ENCODE measurements at regions not wholly inside any gene's neighbourhood (a gene's known extent, or its start where the extent isn't known, plus 50 kb on each side); places are given as distances from the start of the nearest gene placed in this dataset.

DNA sequence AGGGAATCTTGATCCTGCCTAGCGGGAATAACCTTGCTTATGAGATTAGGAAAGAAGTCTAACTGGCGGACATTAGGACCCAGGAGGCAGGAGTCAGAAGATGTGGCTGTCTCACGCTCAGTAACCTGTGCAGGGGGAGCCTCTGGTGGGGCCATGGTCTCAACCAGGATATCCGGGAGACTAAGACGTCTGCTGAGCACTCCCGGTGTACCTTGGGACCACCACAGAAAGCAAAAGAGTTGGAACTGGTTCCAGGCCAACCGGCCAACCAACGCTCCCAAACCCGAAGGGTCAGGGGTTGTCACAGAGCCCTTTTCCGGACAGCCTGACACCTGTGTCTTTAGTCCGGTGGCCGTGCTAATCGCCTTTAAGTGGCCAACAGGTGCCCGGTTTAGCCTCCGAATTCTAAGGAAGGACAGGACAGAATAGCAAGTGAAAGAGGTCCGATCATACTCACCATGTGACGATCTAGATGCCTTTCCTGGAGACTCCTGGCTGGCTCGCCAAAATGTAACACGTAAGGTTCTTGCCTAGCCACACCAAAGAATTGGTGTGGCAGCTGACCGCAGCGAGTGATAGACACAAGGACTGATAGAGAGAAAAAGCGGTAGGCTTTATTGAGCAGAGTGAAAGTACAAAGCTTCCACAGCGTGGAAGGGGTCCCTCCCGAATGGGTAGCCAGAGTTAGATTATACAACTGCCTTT lies 103.9 kb upstream of the DIAPH3 start:
- DNase-seq (peak; percentile 28), ATAC-seq (ENCODE audit: low read depth) (peak; percentile 68)
- Mint-ChIP-seq H3K27me3 (peaks cover 6% of the 10 kb centered on the region), H3K4me1 (peaks cover 5% of the 10 kb centered on the region), H3K9me3 (ENCODE audit: insufficient read depth) (no peaks in the 10 kb centered on the region), H3K27ac (no peak overlapping the region), H3K4me3 (no peak overlapping the region)
- TF ChIP-seq, protein P1, sequence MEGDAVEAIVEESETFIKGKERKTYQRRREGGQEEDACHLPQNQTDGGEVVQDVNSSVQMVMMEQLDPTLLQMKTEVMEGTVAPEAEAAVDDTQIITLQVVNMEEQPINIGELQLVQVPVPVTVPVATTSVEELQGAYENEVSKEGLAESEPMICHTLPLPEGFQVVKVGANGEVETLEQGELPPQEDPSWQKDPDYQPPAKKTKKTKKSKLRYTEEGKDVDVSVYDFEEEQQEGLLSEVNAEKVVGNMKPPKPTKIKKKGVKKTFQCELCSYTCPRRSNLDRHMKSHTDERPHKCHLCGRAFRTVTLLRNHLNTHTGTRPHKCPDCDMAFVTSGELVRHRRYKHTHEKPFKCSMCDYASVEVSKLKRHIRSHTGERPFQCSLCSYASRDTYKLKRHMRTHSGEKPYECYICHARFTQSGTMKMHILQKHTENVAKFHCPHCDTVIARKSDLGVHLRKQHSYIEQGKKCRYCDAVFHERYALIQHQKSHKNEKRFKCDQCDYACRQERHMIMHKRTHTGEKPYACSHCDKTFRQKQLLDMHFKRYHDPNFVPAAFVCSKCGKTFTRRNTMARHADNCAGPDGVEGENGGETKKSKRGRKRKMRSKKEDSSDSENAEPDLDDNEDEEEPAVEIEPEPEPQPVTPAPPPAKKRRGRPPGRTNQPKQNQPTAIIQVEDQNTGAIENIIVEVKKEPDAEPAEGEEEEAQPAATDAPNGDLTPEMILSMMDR (IDR thresholded peaks at IDR 0.05), result no peak
- TF ChIP-seq EZH2 (IDR thresholded peaks at IDR 0.05; ENCODE audit: borderline replicate concordance, insufficient read depth, low read depth, low read length, poor library complexity, severe bottlenecking), result no peak
- Histone ChIP-seq H3K36me3 (replicated peaks in 1 of 2; ENCODE audit: control extremely low read depth in 1 of 2, control insufficient read depth in 1 of 2, extremely low read depth in 1 of 2, insufficient read depth in 2 of 2, low read length in 1 of 2) (no peaks in the 10 kb centered on the region), H3K27ac (ENCODE audit: low read length in 2 of 2) (peak overlapping the region in 1 of 2 donors; percentile 37), H3K9me3 (ENCODE audit: control extremely low read depth in 1 of 3, control insufficient read depth in 2 of 3, insufficient read depth in 1 of 3, low read length in 2 of 3) (no peaks in the 10 kb centered on the region), H3K27me3 (replicated peaks in 1 of 4; ENCODE audit: control extremely low read depth in 1 of 4, control insufficient read depth in 3 of 4, insufficient read depth in 4 of 4, low read length in 3 of 4) (peaks cover 0 to 2% (median 0%) of the 10 kb centered on the region in 4 experiments), H4K20me1 (ENCODE audit: control insufficient read depth, insufficient read depth, low read length, poor library complexity, severe bottlenecking) (no peaks in the 10 kb centered on the region), H3K4me3 (ENCODE audit: control extremely low read depth in 1 of 5, extremely low read depth in 1 of 5, insufficient read depth in 1 of 5, low read depth in 2 of 5, low read length in 4 of 5) (peak overlapping the region; percentile 32 to 62 (median 57)), H3K9ac (ENCODE audit: low read length) (peak overlapping the region; percentile 67), H3K4me2 (replicated peaks; ENCODE audit: low read depth, low read length, poor library complexity, severe bottlenecking) (peak overlapping the region; percentile 58), H3K4me1 (ENCODE audit: control insufficient read depth in 2 of 2, insufficient read depth in 2 of 2, low read length in 2 of 2) (peaks cover 0 to 5% of the 10 kb centered on the region in 2 donors), H2AFZ (ENCODE audit: insufficient read depth, low read depth, low read length, poor library complexity, severe bottlenecking) (peak overlapping the region; percentile 67), H3K79me2 (ENCODE audit: control insufficient read depth, insufficient read depth, low read length) (no peaks in the 10 kb centered on the region)
- 55% methylated on average over 23 of the region's 24 CpGs for WGBS (ENCODE audit: insufficient coverage)
- POLR2A ChIA-PET, result no interaction called here
- intact Hi-C loops (cut with micrococcal nuclease), result no loop called here
- CTCF ChIA-PET, result no interaction called here

DNA sequence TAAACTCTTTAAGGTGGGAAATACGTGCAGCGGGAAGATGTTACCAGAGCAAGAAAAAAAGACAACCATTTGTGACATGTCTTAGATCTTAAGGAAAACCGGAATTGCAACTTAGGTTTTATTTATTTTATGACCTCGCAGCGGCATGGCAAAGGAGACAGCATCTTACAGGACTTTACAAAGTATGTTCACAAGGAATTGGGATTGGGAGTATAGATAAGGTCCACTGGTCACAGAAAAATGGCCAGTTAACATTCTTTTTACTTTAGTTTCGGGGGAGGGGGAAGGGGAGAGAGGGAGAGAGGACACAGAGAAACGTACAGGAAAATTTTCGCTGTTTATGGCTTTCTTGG lies 104.5 kb upstream of the DIAPH3 start:
- no peaks in the 10 kb centered on the region for H3K9me3 Mint-ChIP-seq (ENCODE audit: insufficient read depth)
- peak overlapping the region; percentile 58 for H3K4me2 ChIP-seq (replicated peaks; ENCODE audit: low read depth, low read length, poor library complexity, severe bottlenecking)
- no peaks in the 10 kb centered on the region for H3K36me3 ChIP-seq (replicated peaks in 1 of 2; ENCODE audit: control extremely low read depth in 1 of 2, control insufficient read depth in 1 of 2, extremely low read depth in 1 of 2, insufficient read depth in 2 of 2, low read length in 1 of 2)
- TF ChIP-seq, protein P1 (IDR thresholded peaks at IDR 0.05), result no peak
- TF ChIP-seq EZH2 (IDR thresholded peaks at IDR 0.05; ENCODE audit: borderline replicate concordance, insufficient read depth, low read depth, low read length, poor library complexity, severe bottlenecking), result no peak
- peak overlapping the region; percentile 32 to 62 (median 57) for H3K4me3 ChIP-seq (ENCODE audit: control extremely low read depth in 1 of 5, extremely low read depth in 1 of 5, insufficient read depth in 1 of 5, low read depth in 2 of 5, low read length in 4 of 5)
- peaks cover 3% of the 10 kb centered on the region for H3K27me3 Mint-ChIP-seq
- H3K27ac ChIP-seq (ENCODE audit: low read length in 2 of 2), result peak overlapping the region in 1 of 2 donors; percentile 37
- peaks cover 5% of the 10 kb centered on the region for H3K4me1 Mint-ChIP-seq
- CTCF ChIA-PET, result no interaction called here
- ATAC-seq (ENCODE audit: low read depth), result no peak
- no peak overlapping the region for H3K27ac Mint-ChIP-seq
- peak overlapping the region; percentile 67 for H3K9ac ChIP-seq (ENCODE audit: low read length)
- POLR2A ChIA-PET, result no interaction called here
- H3K9me3 ChIP-seq (ENCODE audit: control extremely low read depth in 1 of 3, control insufficient read depth in 2 of 3, insufficient read depth in 1 of 3, low read length in 2 of 3), result no peaks in the 10 kb centered on the region
- H3K27me3 ChIP-seq (replicated peaks in 1 of 4; ENCODE audit: control extremely low read depth in 1 of 4, control insufficient read depth in 3 of 4, insufficient read depth in 4 of 4, low read length in 3 of 4), result peaks cover 0 to 2% (median 0%) of the 10 kb centered on the region in 4 experiments
- peaks cover 0 to 5% of the 10 kb centered on the region in 2 donors for H3K4me1 ChIP-seq (ENCODE audit: control insufficient read depth in 2 of 2, insufficient read depth in 2 of 2, low read length in 2 of 2)
- no peak for DNase-seq
- H2AFZ ChIP-seq (ENCODE audit: insufficient read depth, low read depth, low read length, poor library complexity, severe bottlenecking), result peak overlapping the region; percentile 67
- H4K20me1 ChIP-seq (ENCODE audit: control insufficient read depth, insufficient read depth, low read length, poor library complexity, severe bottlenecking), result no peaks in the 10 kb centered on the region
- WGBS (ENCODE audit: insufficient coverage), result 41% methylated on average over 8 of the region's 8 CpGs
- intact Hi-C loops (cut with micrococcal nuclease), result no loop called here
- H3K4me3 Mint-ChIP-seq, result no peak overlapping the region
- H3K79me2 ChIP-seq (ENCODE audit: control insufficient read depth, insufficient read depth, low read length), result no peaks in the 10 kb centered on the region

Data from B cell (primary cell).